ENCODE measurements at regions not wholly inside any gene's neighbourhood (a gene's known extent, or its start where the extent isn't known, plus 50 kb on each side); places are given as distances from the start of the nearest gene placed in this dataset.
"Not testable (repeated sequence)": the region's sequence is repeated elsewhere in the genome, so short reads cannot be mapped to it uniquely, and the experiment has no call there.

DNA sequence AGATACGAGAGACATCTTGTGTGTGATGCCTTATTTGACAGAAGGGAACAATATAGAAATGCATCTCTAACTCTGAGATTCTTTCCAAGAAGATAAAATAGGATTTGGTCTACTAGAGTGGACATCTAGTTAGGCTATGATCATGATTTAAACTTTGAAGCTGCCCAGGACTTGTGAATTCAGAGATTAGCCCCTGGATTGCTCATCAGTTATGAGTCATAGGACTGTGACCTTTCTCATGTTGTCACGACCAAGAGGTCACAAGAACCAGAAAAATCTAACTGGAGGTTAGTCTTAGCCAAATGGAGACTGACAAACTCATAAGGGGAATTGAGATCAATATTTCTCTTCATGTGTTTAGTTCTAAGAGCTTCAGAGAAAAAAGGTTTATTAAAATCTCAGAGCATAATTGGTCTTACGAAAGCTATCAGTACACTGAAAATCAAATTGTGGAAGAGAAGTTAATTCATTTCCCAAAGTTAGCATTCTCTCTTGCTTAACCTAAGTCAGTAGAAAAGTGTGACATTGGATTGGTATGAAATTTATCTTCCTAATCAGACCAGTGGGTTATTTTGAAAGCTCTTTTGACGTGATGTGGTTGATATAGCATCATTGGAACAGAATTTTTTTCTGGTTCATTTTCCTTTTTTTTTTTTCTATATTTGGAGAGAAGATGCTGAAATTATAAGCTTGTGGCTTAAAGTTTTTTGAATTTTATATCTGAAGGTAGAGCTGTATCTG lies 245.7 kb downstream of the RNF144B start:
- DNase-seq (ENCODE audit: low spot score in 2 of 2), result no peak
- 68 to 69% methylated on average over 4 of the region's 4 CpGs for WGBS, 2 donors
- no peak overlapping the region for H3K4me3 ChIP-seq (ENCODE audit: low read depth, poor library complexity, severe bottlenecking)
- TF ChIP-seq POLR2A (IDR thresholded peaks at IDR 0.05), result no peak
- TF ChIP-seq, protein P1, sequence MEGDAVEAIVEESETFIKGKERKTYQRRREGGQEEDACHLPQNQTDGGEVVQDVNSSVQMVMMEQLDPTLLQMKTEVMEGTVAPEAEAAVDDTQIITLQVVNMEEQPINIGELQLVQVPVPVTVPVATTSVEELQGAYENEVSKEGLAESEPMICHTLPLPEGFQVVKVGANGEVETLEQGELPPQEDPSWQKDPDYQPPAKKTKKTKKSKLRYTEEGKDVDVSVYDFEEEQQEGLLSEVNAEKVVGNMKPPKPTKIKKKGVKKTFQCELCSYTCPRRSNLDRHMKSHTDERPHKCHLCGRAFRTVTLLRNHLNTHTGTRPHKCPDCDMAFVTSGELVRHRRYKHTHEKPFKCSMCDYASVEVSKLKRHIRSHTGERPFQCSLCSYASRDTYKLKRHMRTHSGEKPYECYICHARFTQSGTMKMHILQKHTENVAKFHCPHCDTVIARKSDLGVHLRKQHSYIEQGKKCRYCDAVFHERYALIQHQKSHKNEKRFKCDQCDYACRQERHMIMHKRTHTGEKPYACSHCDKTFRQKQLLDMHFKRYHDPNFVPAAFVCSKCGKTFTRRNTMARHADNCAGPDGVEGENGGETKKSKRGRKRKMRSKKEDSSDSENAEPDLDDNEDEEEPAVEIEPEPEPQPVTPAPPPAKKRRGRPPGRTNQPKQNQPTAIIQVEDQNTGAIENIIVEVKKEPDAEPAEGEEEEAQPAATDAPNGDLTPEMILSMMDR (IDR thresholded peaks at IDR 0.05), result no peak
- intact Hi-C loops (cut with DNase I; ENCODE audit: low total_unique reads), result no loop called here

DNA sequence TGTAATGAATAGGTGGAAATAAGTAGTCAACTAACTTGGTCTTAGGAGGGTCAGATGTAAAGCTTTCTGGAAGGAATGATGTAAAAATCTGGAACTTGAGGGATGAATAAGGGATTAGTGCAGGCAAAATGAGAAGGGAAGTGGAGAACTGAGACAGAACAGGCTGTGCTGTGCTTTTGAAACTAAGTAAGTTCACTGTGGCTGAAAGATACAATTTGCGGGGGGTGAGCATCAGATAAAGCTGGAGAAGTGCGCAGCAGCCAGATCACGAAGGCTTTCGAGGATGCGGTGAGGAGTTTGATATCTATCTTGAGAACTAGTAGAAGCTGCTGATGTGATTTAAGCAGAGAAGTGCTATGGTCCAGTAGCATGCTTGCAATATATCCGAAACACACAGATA lies 247.8 kb downstream of the RNF144B start:
- intact Hi-C loops (cut with DNase I; ENCODE audit: low total_unique reads), result no loop called here
- 94% methylated on average over 6 of the region's 6 CpGs for WGBS, 2 donors
- TF ChIP-seq POLR2A (IDR thresholded peaks at IDR 0.05), result no peak
- TF ChIP-seq, protein P1 (IDR thresholded peaks at IDR 0.05), result no peak
- DNase-seq (ENCODE audit: low spot score in 2 of 2), result no peak
- H3K4me3 ChIP-seq (ENCODE audit: low read depth, poor library complexity, severe bottlenecking), result no peak overlapping the region

DNA sequence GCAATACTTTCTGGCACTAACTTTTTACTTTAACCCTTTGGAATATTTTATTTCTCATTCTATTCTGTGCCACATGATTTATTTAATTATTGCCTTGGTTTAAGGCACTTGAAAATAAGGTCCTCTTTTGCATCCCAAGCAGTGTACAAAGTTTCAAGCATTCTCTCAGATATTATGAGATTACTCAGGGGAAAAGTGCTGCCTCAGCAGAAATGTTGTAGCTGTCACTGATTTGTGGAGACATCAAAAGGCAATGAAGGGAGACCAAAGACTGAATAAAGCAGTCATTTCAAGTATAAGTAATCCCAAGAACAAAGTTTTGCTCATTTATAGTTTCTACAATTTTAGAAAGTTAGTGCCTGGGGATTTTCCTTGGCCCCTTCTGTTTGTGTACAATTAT lies 253.0 kb downstream of the RNF144B start:
- H3K4me3 ChIP-seq (ENCODE audit: low read depth, poor library complexity, severe bottlenecking), result no peak overlapping the region
- no peak for DNase-seq (ENCODE audit: low spot score in 2 of 2)
- no peak for TF ChIP-seq POLR2A (IDR thresholded peaks at IDR 0.05)
- TF ChIP-seq, protein P1 (IDR thresholded peaks at IDR 0.05), result no peak
- intact Hi-C loops (cut with DNase I; ENCODE audit: low total_unique reads), result no loop called here

DNA sequence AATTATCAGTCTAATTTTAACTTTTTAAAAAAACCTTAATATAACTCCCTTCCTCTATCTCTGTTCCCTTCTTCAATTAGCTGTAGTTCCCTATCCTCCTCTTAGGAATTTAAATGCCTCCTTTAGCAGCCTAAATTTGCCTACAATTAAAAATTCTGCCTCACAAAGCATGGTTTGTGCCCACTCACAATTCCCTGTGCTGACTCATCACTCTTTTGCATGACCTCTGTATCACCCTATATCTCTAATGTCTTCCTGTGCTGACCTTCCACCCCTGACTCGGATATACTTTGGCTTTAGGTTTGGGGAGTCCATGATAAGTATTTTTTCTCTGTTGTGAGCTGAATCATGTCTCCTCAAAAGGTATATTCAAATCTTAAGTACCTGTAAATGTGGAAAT lies 253.6 kb downstream of the RNF144B start:
- no peak overlapping the region for H3K4me3 ChIP-seq (ENCODE audit: low read depth, poor library complexity, severe bottlenecking)
- no peak for DNase-seq (ENCODE audit: low spot score in 2 of 2)
- 56 to 64% methylated on average over 1 of the region's 1 CpG for WGBS, 2 donors
- TF ChIP-seq, protein P1 (IDR thresholded peaks at IDR 0.05), result no peak
- no peak for TF ChIP-seq POLR2A (IDR thresholded peaks at IDR 0.05)
- intact Hi-C loops (cut with DNase I; ENCODE audit: low total_unique reads), result no loop called here

DNA sequence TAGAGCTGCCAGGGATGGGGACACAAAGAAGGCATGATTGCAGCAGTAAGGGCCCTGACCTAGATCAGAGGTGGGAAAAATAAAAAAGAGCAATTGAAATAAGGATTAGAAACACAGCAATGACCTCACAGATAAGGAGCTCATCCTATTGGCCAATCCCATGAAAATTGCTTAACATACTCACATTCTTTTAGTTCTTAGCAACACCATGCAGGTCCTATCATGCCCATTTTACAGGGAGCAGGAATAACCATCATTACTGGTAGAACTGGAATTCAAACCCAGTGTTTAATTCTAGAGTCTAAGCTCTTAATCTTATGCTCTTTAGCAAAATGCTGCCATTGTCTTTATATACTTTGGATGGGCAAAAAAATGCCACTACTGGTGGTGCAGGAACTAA lies 267.7 kb downstream of the RNF144B start:
- DNase-seq (ENCODE audit: low spot score in 2 of 2), result no peak
- H3K4me3 ChIP-seq (ENCODE audit: low read depth, poor library complexity, severe bottlenecking), result no peak overlapping the region
- TF ChIP-seq, protein P1 (IDR thresholded peaks at IDR 0.05), result no peak
- no peak for TF ChIP-seq POLR2A (IDR thresholded peaks at IDR 0.05)
- intact Hi-C loops (cut with DNase I; ENCODE audit: low total_unique reads), result no loop called here

DNA sequence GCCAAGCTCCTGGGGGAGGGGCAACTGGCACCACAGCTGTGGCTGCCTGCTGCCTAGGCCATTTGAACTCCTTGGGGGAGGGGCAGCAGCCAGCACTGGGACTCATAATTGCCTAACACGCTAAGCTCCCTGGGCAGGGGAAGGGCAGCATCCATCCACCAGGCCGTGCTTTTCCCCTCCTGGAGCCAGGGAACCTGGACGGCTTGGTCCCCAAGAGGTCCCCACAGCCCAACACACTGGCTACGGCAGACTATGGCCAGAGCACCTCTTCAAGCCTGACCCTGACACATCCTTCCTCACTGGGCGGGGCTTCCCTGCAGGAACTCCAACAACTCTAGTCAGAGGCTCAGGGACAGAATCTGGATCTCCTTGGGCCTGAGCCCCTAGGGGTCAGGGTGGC lies 269.4 kb downstream of the RNF144B start:
- intact Hi-C loops (cut with DNase I; ENCODE audit: low total_unique reads), result no loop called here

DNA sequence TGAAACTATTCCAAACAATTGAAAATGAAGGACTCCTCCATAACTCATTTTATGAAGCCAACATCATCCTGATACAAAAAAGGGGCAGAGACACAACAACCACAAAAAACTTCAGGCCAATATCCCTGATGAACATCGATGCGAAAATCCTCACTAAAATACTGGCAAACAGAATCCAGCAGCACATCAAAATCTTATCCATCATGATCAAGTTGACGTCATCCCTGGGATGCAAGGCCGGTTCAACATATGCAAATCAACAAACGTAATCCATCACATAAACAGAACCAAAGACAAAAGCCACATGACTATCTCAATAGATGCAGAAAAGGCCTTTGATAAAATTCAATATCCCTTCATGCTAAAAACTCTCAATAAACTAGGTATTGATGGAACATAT lies 272.8 kb downstream of the RNF144B start:
- intact Hi-C loops (cut with DNase I; ENCODE audit: low total_unique reads); H3K4me3 ChIP-seq (ENCODE audit: low read depth, poor library complexity, severe bottlenecking): not testable (repeated sequence)
- 89 to 91% methylated on average over 5 of the region's 5 CpGs for WGBS, 2 donors

More for the DNA sequence above, 269.4 kb downstream of the RNF144B start:
- whole genome bisulfite sequencing, 2 donors, result 79 to 91% methylated on average over 5 of the region's 5 CpGs
- no peak for DNase-seq (ENCODE audit: low spot score in 2 of 2)
- no peak overlapping the region for H3K4me3 ChIP-seq (ENCODE audit: low read depth, poor library complexity, severe bottlenecking)
- TF ChIP-seq, protein P1 (IDR thresholded peaks at IDR 0.05), result no peak
- no peak for TF ChIP-seq POLR2A (IDR thresholded peaks at IDR 0.05)

More for the DNA sequence above, 272.8 kb downstream of the RNF144B start:
- not testable (repeated sequence) for DNase-seq (ENCODE audit: low spot score in 2 of 2)

Measured in lower leg skin (tissue), 4 donors.